DOHH2 (cell line): ENCODE measurements at regions not wholly inside any gene's neighbourhood (a gene's known extent, or its start where the extent isn't known, plus 50 kb on each side); places are given as distances from the start of the nearest gene placed in this dataset.

Experiments used
- CTCF ChIP-seq: fragments of 200-600 bp; sonication (generic); IDR thresholded peaks from one replicate; pipeline ENCODE4 v1.5.1; 2014; ENCODE audit warnings: antibody characterized with exemption, mild to moderate bottlenecking, low read depth, low read length; ENCODE audit not compliant: poor library complexity, severe bottlenecking
- EZH2phosphoT487 ChIP-seq: fragments of 200-600 bp; sonication (generic); IDR thresholded peaks from 2 replicates; pipeline ENCODE4 v1.6.1; 2017; ENCODE audit warnings: borderline replicate concordance, mild to moderate bottlenecking, antibody characterized with exemption, low read length, moderate library complexity, mixed read lengths

- no peak for TF ChIP-seq CTCF
- TF ChIP-seq EZH2phosphoT487: no peak
Measured at GRCh38 chr20:10986586-10986985, 312.8 kb upstream of the JAG1 start.
